Erythroblast (primary cell): ENCODE measurements at regions not wholly inside any gene's neighbourhood (a gene's known extent, or its start where the extent isn't known, plus 50 kb on each side); places are given as distances from the start of the nearest gene placed in this dataset.

Experiments
- GATA1 ChIP-seq: IDR thresholded peaks from 2 replicates; pipeline ENCODE4 v1.6.1; 2011; ENCODE audit warnings: low read depth, mild to moderate bottlenecking, control low read depth, low read length, moderate library complexity
- POLR2A ChIP-seq: IDR thresholded peaks from 2 replicates; pipeline ENCODE4 v1.6.1; 2011; ENCODE audit warnings: mild to moderate bottlenecking, low read length

DNA sequence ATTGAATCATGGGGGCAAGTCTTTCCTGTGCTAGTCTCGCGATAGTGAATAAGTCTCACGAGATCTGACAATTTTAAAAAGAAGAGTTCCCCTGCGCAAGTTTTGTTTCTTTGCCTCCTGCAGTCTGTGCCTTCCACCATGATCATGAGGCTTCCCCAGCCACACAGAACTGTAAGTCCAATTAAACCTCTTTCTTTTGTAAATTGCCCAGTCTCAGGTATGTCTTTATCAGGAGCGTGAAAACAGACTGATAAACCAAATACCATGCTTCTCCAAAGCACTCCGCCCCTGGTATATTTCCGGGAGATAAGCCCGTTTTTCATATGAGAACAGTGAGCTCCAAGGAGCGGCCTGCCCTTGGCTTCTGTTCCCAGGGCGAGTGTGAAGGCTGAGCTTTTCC, 118.9 kb downstream of the EVX1 start:
- TF ChIP-seq POLR2A, result no peak
- TF ChIP-seq GATA1, result no peak
